ENCODE measurements at regions not wholly inside any gene's neighbourhood (a gene's known extent, or its start where the extent isn't known, plus 50 kb on each side); places are given as distances from the start of the nearest gene placed in this dataset.

- TF ChIP-seq ZNF124 (CRISPR knock-in tag; IDR thresholded peaks at IDR 0.05) (no peak), ZMYM3 (CRISPR knock-in tag; IDR thresholded peaks at IDR 0.05) (no peak), ZNF543 (CRISPR knock-in tag; IDR thresholded peaks at IDR 0.05) (no peak), RFX3 (CRISPR knock-in tag; IDR thresholded peaks at IDR 0.05) (no peak), FLYWCH1 (CRISPR knock-in tag; IDR thresholded peaks at IDR 0.05) (no peak), ZFP62 (CRISPR knock-in tag; IDR thresholded peaks at IDR 0.05) (no peak), ZBTB1 (CRISPR knock-in tag; IDR thresholded peaks at IDR 0.05; ENCODE audit: borderline replicate concordance) (no peak), ZNF546 (CRISPR knock-in tag; conservative IDR thresholded peaks at IDR 0.05) (no peak), SUZ12 (IDR thresholded peaks at IDR 0.05; ENCODE audit: low read depth, low read length) (no peak), ZNF33B (CRISPR knock-in tag; IDR thresholded peaks at IDR 0.05) (no peak), ZNF230 (CRISPR knock-in tag; IDR thresholded peaks at IDR 0.05) (no peak), ETV6 (CRISPR knock-in tag; conservative IDR thresholded peaks at IDR 0.05) (no peak), RNF2 (conservative IDR thresholded peaks at IDR 0.05; ENCODE audit: low read depth) (no peak), MLX (CRISPR knock-in tag; IDR thresholded peaks at IDR 0.05) (no peak), NR3C1 (CRISPR knock-in tag; IDR thresholded peaks at IDR 0.05) (no peak), YEATS4 (CRISPR knock-in tag; IDR thresholded peaks at IDR 0.05; ENCODE audit: borderline replicate concordance) (no peak), HNRNPH1 (optimal IDR thresholded peaks at IDR 0.05; ENCODE audit: low read depth, low read length) (no peak), SMARCC2 (IDR thresholded peaks at IDR 0.05) (no peak), CEBPB (IDR thresholded peaks at IDR 0.05; ENCODE audit: borderline replicate concordance, low read depth, low read length) (no peak), ZNF264 (CRISPR knock-in tag; IDR thresholded peaks at IDR 0.05) (no peak), HDAC2 (CRISPR knock-in tag; IDR thresholded peaks at IDR 0.05) (0 out of 2 replicates have a peak, but pooled peaks have one; percentile 20), ZNF382 (CRISPR knock-in tag; IDR thresholded peaks at IDR 0.05; ENCODE audit: borderline replicate concordance) (no peak), ZGPAT (CRISPR knock-in tag; IDR thresholded peaks at IDR 0.05) (no peak), SNAPC2 (CRISPR knock-in tag; IDR thresholded peaks at IDR 0.05) (no peak), MAZ (IDR thresholded peaks at IDR 0.05; ENCODE audit: borderline replicate concordance, low read depth, low read length) (no peak), MAZ (CRISPR knock-in tag; IDR thresholded peaks at IDR 0.05; ENCODE audit: low read depth) (no peak), GATAD2A (CRISPR knock-in tag; IDR thresholded peaks at IDR 0.05) (0 out of 2 replicates have a peak, but pooled peaks have one; percentile 28), ZNF766 (CRISPR knock-in tag; IDR thresholded peaks at IDR 0.05; ENCODE audit: borderline replicate concordance) (no peak), ZNF235 (CRISPR knock-in tag; IDR thresholded peaks at IDR 0.05; ENCODE audit: borderline replicate concordance) (no peak)
- TF ChIP-seq, protein P1, sequence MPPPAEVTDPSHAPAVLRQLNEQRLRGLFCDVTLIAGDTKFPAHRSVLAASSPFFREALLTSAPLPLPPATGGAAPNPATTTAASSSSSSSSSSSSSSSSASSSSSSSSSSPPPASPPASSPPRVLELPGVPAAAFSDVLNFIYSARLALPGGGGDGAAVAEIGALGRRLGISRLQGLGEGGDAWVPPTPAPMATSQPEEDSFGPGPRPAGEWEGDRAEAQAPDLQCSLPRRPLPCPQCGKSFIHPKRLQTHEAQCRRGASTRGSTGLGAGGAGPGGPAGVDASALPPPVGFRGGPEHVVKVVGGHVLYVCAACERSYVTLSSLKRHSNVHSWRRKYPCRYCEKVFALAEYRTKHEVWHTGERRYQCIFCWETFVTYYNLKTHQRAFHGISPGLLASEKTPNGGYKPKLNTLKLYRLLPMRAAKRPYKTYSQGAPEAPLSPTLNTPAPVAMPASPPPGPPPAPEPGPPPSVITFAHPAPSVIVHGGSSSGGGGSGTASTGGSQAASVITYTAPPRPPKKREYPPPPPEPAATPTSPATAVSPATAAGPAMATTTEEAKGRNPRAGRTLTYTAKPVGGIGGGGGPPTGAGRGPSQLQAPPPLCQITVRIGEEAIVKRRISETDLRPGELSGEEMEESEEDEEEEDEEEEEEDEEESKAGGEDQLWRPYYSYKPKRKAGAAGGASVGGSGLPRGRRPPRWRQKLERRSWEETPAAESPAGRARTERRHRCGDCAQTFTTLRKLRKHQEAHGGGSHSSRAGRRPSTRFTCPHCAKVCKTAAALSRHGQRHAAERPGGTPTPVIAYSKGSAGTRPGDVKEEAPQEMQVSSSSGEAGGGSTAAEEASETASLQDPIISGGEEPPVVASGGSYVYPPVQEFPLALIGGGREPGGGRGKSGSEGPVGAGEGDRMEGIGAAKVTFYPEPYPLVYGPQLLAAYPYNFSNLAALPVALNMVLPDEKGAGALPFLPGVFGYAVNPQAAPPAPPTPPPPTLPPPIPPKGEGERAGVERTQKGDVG (CRISPR knock-in tag; IDR thresholded peaks at IDR 0.05; ENCODE audit: borderline replicate concordance), result no peak
These were observed 275.7 kb downstream of the GPR37 start (continued) for GRCh38 chr7:124489925-124490324.
